DMS114 treated with DMSO at 0.1 percent for 48 hours (cell line): ENCODE measurements at regions not wholly inside any gene's neighbourhood (a gene's known extent, or its start where the extent isn't known, plus 50 kb on each side); places are given as distances from the start of the nearest gene placed in this dataset.

ENCODE experiments used
- DNase-seq: peaks from one replicate; lab custom pipeline; 2025; ENCODE audit not compliant: unreplicated experiment; lab: John Stamatoyannopoulos, UW

DNA sequence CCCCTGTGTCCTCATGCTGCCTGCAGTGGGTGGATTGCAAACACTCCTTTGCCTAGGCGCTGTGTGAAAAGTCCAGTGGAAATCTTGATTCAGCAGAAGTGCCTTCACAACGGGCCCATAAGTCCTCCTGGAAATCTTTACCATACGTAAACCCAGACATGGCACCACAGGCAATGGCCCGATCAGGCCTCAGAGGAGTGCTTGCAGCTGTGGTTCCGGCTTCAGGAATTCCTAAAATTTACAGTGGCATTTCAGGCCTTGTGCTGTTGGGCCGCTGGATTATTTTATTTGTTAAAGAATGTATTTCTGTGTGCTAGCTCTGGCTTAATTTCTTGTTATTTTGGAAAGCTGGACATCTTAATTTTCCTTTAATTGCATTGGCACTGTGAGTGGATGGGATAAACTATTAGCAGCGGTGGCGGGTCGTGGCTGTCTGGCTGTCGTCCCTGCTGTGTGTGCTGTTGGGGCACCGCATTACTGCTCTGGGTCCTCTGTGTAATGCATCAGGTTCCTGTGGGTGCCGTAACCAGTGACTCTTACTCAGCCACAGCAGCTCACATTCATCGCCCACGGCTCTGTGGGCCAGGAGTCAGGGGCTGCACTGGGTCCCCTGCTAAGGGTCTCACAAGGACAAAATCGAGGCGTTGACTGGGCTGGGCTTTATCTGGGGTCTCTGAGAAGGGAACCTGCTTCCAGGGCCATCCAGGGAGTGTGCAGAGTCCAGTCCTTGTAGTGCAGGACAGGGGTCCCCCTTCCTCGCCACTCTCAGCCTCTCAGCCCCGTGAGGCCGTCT lies 73.1 kb downstream of the RTP5 start:
- no peak for DNase-seq

- no peak for DNase-seq
Observed at GRCh38 chr2:241943209-241943850, 73.8 kb downstream of the RTP5 start.

DNA sequence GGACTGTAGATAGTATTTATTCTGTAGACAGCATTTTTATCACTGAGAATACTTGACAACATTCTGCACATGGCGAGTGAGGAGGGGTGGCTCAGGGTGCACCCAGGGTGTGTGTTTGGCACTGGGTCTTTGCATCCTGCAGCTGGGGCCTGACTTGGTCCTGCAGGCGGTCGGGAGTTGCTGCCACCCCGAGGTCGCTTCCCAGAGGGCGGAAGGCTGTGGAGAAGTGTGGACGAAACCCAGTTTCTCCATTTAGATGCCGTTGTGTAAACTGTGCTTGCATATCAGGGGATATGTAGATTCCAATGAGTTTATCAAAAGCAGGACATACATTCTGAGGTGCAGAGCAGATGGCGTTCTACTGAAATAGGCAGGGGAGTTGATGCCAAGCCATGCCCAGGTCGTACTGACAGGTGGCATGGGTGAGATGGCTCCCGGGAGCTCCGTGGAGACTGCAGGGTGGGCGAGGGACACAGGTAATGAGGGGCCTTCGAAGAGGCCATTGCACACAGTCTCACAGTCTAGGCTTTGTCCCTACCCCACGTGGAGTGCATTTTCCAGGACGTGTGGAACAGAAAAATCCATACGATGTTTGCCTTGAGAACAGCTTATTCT lies 74.5 kb downstream of the RTP5 start:
- no peak for DNase-seq

DNA sequence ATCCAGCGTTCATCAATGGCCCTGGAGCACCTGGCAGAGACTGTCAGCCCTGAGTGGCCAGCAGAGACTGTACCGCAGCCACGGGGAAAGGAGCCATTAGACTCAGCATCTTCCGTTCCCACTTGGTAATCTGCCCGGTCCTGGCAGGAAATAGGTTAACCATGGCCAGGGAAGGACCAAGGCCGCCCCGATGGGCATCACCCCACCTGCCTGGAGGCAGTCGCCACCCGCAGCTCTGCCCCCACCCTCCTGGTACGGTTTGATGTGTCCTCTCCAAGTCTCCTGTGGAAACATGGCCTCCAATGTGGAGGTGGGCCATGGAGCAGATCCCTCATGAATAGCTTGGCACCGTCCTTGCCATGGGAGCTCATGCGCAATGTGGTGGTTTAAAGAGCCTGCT lies 75.3 kb downstream of the RTP5 start:
- DNase-seq = no peak

DNA sequence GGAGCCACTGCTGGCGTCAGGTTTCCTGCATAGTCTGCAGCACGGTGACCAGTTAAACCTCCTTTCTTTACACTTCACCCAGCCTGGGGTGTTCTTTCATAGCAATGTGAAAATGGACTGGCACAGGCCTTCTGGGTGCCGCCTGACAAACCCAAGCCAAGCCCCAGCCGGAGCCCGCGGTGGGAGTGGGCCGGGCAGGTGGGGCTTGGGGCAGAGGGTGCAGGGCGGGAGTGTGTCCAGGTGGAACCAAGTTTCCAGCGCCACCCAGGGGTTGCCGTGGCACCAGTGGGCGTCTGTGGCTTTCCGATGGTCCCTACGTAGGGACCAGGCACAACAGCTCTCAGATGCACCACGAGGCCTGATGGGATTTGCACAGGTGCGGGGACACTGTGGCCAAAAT lies 75.8 kb downstream of the RTP5 start:
- no peak for DNase-seq

DNA sequence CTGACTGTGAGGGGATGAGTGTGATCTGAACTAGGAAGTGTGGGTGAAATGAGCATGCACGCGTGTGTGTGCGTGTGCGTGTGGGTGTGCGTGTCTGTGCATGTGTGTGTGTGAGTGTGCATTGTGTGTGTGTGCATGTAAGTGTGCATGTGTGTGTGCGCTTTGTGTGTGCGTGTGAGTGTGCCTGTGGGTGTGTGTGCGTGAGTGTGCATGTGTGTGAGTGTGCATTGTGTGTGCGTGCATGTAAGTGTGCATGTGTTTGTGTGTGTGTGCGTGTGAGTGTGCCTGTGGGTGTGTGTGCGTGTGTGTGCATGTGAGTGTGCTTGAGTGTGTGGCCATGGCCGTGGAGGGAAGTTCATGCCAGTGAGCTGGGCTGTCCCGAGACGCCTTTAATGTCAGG lies 76.3 kb downstream of the RTP5 start:
- no peak for DNase-seq

DNA sequence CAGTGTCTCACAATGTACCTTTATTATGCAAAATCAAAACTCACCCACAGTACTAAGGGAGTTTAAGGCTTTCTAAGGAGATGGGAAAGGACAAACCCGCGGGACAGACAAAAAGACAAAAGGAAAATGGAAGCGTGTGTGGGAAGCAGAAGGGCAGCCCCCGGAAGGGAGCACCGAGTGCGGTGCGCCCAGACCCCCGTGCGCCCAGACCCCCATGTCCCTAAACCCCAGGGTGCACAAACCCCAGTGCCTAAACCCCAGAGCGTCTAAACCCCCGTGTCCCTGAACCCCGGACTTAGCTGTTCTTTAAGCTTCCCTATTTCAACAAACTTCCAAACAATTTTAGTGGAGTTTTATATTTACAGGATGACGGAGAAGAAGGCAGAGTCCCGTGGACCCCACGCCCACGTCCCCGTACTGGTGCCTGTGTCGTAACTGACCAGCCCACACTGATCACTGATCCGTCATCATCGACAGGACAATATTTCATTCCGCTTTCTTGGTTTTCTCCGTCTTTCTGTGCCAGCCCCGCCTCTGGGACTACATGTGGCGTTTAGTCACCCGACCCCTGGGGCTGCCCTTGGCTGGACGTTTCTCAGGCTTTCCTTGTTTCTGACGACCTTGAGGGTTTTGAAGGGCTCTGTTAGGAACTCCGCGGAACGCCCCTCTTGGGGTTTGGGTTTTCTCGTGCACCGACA lies 76.9 kb downstream of the RTP5 start:
- no peak for DNase-seq

GRCh38 chr2:241947004-241947350 lies 77.4 kb downstream of the RTP5 start:
- no peak for DNase-seq

DNA sequence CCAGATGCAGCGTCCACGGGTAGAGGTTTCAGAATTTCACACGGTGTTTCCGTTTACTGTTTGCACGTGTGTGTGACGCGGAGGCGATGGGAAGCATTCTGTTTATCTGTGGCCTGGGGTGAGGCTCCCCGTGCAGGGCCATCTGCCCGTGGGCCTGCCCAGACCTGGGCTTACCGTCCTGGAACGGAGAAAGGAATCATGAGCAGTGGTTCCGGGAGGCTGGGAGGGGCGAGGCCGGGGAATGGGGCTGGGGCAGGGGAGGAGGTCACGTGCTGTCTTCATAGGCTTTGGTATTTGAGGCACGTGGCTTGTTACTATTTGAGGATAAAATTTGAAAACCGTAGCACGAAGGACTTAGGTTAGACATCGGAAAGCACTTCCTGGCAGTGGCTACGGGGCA lies 77.9 kb downstream of the RTP5 start:
- no peak for DNase-seq

GRCh38 chr2:241947876-241948275 lies 78.3 kb downstream of the RTP5 start:
- DNase-seq = no peak

- no peak for DNase-seq
Observed at GRCh38 chr2:241948299-241948897, 78.9 kb downstream of the RTP5 start.

GRCh38 chr2:241948901-241949735 lies 79.6 kb downstream of the RTP5 start:
- no peak for DNase-seq

GRCh38 chr2:241949736-241950412 lies 80.3 kb downstream of the RTP5 start:
- DNase-seq = no peak

GRCh38 chr2:241950413-241951315 lies 81.1 kb downstream of the RTP5 start:
- peak; percentile 27 for DNase-seq

- no peak for DNase-seq
Observed at GRCh38 chr2:241951316-241951700, 81.8 kb downstream of the RTP5 start.

GRCh38 chr2:241951920-241952319 lies 82.4 kb downstream of the RTP5 start:
- DNase-seq = no peak

DNA sequence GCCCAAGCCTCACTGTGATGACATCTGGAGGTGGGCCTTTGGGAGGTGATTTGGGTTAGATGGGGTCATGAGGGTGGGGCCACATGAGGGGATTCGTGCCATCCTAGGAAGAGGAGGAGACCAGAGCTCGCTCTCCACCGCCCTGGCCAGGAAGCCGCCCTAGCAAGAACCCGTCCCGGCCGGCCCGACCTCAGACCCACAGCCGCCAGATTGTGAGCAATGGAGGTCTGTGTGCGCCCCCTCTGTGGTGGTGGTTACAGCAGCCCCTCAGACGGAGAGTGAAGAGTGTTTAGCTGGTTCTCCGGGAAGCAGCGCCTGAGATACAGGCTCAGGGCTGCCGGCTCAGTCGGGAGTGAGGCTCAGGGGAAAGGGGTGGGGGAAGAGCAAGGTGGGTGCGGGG lies 83.3 kb downstream of the RTP5 start:
- DNase-seq = no peak

DNA sequence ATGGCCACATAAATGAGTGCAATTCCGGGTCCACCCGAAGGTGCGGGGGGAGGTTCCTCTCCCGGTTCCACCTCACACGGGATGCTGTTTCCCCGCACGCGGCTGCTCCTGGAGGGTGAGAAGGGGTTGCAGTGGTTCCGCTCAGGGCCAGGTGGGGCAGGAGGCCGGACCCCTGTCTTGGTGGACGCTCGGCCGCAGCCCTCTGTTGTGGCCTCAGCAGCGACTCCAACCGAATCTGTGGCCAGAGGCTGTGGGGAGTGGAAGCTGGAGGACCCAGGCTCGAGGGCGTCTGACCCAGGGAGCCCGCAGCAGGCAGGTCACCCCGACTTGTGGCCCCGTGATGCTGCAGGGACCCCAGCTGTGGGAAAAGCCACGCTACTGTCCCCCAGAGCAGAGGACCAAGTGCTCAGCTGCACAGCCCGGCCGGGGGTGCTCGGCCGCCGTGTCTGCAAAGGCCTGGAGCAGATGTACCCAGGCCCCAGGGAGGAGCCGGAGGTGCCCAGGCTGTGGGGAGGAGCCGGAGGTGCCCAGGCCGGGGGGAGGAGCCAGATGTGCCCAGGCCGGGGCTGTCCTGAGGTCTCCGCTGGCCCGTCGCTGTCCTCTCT lies 83.9 kb downstream of the RTP5 start:
- no peak for DNase-seq
